ENCODE measurements at regions not wholly inside any gene's neighbourhood (a gene's known extent, or its start where the extent isn't known, plus 50 kb on each side); places are given as distances from the start of the nearest gene placed in this dataset.

DNA sequence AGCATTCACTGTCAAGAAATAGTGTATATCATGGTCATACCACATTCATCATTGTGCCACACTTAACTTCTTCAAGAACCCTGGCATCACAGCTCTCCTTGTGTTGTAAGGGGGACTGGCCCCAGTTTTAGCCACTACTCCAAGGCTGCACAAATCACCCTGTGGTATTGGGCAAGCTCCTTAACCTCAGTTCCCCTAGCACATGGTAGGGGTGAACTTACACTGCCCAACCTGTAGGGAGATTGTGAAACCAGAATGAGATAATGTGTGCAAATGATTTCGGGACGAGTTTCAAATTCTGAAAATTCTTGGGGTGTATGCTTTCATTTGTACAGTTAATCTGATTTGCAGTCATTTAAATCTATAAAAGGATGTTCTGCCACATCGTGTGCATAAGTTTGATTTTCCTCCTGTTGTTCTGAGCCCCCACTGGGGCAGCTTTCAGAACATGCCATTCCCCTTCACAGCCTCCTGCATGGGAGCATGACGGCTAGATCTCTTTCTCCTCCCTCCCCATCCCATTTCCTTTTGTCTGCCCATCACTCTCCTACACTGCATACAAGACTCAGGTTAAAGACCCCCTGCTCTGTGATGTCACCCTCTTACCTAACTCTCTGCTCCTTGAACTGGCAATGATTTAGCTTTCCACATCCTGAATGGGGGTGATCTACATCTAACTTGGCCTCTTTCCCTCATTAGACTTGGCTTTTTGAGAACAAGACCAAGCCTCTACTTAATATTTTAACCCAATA is 290.3 kb downstream of the CHRM3 start:
- WGBS, 2 donors = 54 to 71% methylated on average over 4 of the region's 4 CpGs

GRCh38 chr1:239677362-239677761 is 291.0 kb downstream of the CHRM3 start:
- Histone ChIP-seq H3K27ac (no peak overlapping the region), H3K27me3 (no peaks in the 10 kb centered on the region), H3K36me3 (no peaks in the 10 kb centered on the region), H3K4me1 (no peaks in the 10 kb centered on the region), H3K4me3 (no peak overlapping the region), H3K9me3 (no peaks in the 10 kb centered on the region)
- ATAC-seq (ENCODE audit: low FRiP score in 2 of 2) = no peak
- DNase-seq = no peak
- no peak for TF ChIP-seq EP300 (IDR thresholded peaks at IDR 0.05)
- no peak for TF ChIP-seq POLR2A (IDR thresholded peaks at IDR 0.05)
- TF ChIP-seq POLR2AphosphoS5 (IDR thresholded peaks at IDR 0.05) = no peak
- TF ChIP-seq, protein P1, sequence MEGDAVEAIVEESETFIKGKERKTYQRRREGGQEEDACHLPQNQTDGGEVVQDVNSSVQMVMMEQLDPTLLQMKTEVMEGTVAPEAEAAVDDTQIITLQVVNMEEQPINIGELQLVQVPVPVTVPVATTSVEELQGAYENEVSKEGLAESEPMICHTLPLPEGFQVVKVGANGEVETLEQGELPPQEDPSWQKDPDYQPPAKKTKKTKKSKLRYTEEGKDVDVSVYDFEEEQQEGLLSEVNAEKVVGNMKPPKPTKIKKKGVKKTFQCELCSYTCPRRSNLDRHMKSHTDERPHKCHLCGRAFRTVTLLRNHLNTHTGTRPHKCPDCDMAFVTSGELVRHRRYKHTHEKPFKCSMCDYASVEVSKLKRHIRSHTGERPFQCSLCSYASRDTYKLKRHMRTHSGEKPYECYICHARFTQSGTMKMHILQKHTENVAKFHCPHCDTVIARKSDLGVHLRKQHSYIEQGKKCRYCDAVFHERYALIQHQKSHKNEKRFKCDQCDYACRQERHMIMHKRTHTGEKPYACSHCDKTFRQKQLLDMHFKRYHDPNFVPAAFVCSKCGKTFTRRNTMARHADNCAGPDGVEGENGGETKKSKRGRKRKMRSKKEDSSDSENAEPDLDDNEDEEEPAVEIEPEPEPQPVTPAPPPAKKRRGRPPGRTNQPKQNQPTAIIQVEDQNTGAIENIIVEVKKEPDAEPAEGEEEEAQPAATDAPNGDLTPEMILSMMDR (IDR thresholded peaks at IDR 0.05) = no peak
- WGBS, 2 donors = 54 to 58% methylated on average over 3 of the region's 3 CpGs

More for the DNA sequence above, 290.3 kb downstream of the CHRM3 start:
- DNase-seq (no peak), ATAC-seq (ENCODE audit: low FRiP score in 2 of 2) (peak in 1 of 2 donors; percentile 59)
- no peaks in the 10 kb centered on the region for H3K36me3 ChIP-seq
- no peaks in the 10 kb centered on the region for H3K9me3 ChIP-seq
- no peak overlapping the region for H3K27ac ChIP-seq
- H3K4me1 ChIP-seq = no peaks in the 10 kb centered on the region
- H3K27me3 ChIP-seq = no peaks in the 10 kb centered on the region
- TF ChIP-seq, protein P1 (IDR thresholded peaks at IDR 0.05) = peak in 1 of 6 experiments; percentile 7
- TF ChIP-seq POLR2AphosphoS5 (IDR thresholded peaks at IDR 0.05) = no peak
- H3K4me3 ChIP-seq = no peak overlapping the region

- Histone ChIP-seq H3K9me3 (no peaks in the 10 kb centered on the region), H3K27ac (no peak overlapping the region), H3K4me1 (no peaks in the 10 kb centered on the region), H3K27me3 (no peaks in the 10 kb centered on the region), H3K36me3 (no peaks in the 10 kb centered on the region), H3K4me3 (no peak overlapping the region)
- no peak for DNase-seq
- no peak for TF ChIP-seq POLR2A (IDR thresholded peaks at IDR 0.05)
- TF ChIP-seq EP300 (IDR thresholded peaks at IDR 0.05) = no peak
- TF ChIP-seq POLR2AphosphoS5 (IDR thresholded peaks at IDR 0.05) = no peak
- TF ChIP-seq, protein P1 (IDR thresholded peaks at IDR 0.05) = no peak
- ATAC-seq (ENCODE audit: low FRiP score in 2 of 2) = no peak
- 92 to 93% methylated on average over 2 of the region's 2 CpGs for WGBS, 2 donors
These were observed 291.8 kb downstream of the CHRM3 start for GRCh38 chr1:239678181-239678580.

- WGBS, 2 donors = 53 to 65% methylated on average over 3 of the region's 3 CpGs
- Histone ChIP-seq H3K9me3 (no peaks in the 10 kb centered on the region), H3K27ac (no peak overlapping the region), H3K4me3 (no peak overlapping the region), H3K4me1 (no peaks in the 10 kb centered on the region), H3K27me3 (no peaks in the 10 kb centered on the region), H3K36me3 (no peaks in the 10 kb centered on the region)
- ATAC-seq (ENCODE audit: low FRiP score in 2 of 2) (no peak), DNase-seq (no peak)
- TF ChIP-seq EP300 (IDR thresholded peaks at IDR 0.05) = no peak
- TF ChIP-seq POLR2A (IDR thresholded peaks at IDR 0.05) = no peak
These were observed 295.7 kb downstream of the CHRM3 start for GRCh38 chr1:239682046-239682445.

DNA sequence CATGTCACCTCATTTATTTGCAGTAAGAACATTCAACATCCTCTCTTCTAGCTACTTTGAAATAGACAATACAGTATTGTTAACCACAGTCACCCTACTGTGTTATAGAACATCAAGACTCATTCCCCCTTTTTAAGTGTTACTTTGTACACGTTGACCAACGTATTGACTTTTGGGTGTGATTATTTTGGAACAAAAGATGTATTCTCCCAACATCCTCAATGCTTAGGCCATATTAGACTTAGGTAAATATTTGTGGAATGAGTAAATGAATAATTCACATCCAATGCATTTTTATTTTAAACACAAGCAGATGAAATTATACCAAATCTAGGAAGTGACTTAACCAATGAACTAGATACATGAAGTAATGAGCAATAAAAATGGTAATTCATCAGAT is 296.6 kb downstream of the CHRM3 start:
- Histone ChIP-seq H3K4me3 (no peak overlapping the region), H3K27me3 (no peaks in the 10 kb centered on the region), H3K36me3 (no peaks in the 10 kb centered on the region), H3K4me1 (no peaks in the 10 kb centered on the region), H3K9me3 (no peaks in the 10 kb centered on the region), H3K27ac (no peak overlapping the region)
- DNase-seq (no peak), ATAC-seq (ENCODE audit: low FRiP score in 2 of 2) (no peak)
- no peak for TF ChIP-seq POLR2AphosphoS5 (IDR thresholded peaks at IDR 0.05)
- TF ChIP-seq, protein P1 (IDR thresholded peaks at IDR 0.05) = no peak
- no peak for TF ChIP-seq EP300 (IDR thresholded peaks at IDR 0.05)
- no peak for TF ChIP-seq POLR2A (IDR thresholded peaks at IDR 0.05)
- WGBS, 2 donors = 70 to 81% methylated on average over 2 of the region's 2 CpGs
